AG04450 (cell line): ENCODE measurements at regions not wholly inside any gene's neighbourhood (a gene's known extent, or its start where the extent isn't known, plus 50 kb on each side); places are given as distances from the start of the nearest gene placed in this dataset.

ENCODE experiments used
- CTCF ChIA-PET: fragments of 300-600, 350-600 bp; formaldehyde crosslinking; extraction: SDS; loops from one replicate; lab custom pipeline; 2022; ENCODE audit warnings: antibody characterized with exemption, inconsistent platforms; lab: Charles Lee
- POLR2A ChIA-PET: fragments of 350-600 bp; formaldehyde crosslinking; extraction: SDS; loops from one replicate; lab custom pipeline; 2021; ENCODE audit warnings: antibody characterized with exemption, inconsistent platforms; lab: Yijun Ruan, JAX
- DNase-seq: peaks from one replicate; pipeline ENCODE4 v3.0.0-alpha.2; 2011; ENCODE audit warnings: low read depth, low spot score
- H3K27ac ChIP-seq: one replicate; pipeline ENCODE4 v1.5.1; 2012; ENCODE audit warnings: low read depth, low read length, control low read depth
- H3K27me3 ChIP-seq: one replicate; pipeline ENCODE4 v1.6.0; 2012; ENCODE audit warnings: low read length; ENCODE audit not compliant: control insufficient read depth, insufficient read depth
- H3K4me3 ChIP-seq: 2 replicates; pipeline ENCODE4 v1.5.1; 2011; ENCODE audit warnings: mild to moderate bottlenecking, low read depth, low read length, control low read depth
- H3K9me3 ChIP-seq: 2 replicates; pipeline ENCODE4 v1.5.1; 2012; ENCODE audit warnings: low read length; ENCODE audit not compliant: control insufficient read depth, insufficient read depth
- CTCF ChIP-seq: IDR thresholded peaks from 2 replicates; pipeline ENCODE4 v1.5.1; 2011; ENCODE audit warnings: low read depth, low read length, control low read depth, inconsistent platforms

DNA sequence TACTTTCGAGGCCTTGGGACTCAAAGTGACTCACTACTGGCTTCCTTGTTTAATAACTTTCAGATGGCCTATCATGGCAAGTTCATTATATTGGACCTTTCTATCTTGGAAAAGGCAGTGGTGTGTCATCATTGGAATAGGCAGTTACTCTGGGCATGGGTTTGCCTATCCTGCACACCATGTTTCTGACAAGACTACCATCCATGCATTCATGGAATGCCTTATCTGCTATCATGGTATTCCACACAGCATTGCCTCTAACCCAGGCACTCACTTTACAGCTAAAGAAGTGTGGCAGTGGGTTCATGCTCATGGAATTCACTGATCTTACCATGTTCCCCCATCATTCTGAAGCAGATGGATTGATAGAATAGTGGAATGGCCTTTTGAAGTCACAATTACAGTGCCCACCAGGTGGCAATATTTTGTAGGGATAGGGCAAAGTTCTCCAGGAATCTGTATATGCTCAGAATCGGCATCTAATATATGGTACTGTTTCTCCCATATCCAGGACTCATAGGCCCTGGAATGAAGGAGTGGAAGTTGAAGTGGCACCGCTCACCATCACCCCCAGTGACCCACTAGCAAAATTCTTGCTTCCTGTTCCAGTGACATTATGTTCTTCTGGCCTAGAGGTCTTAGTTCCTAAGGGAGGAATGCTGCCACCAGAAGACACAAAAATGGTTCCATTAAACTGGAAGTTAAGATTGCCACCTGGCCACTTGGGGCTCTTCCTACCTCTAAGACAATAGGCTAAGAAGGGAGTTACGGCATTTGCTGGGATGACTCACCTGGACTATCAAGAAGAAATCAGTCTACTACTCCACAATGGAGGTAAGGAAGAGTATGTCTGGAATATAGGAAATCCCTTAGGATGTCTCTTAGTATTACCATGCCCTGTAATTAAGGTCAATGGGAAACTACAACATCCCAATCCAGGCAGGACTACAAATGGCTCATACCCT is 1161.4 kb downstream of the SI start:
- CTCF ChIA-PET = no interaction called here
- POLR2A ChIA-PET = no interaction called here
- no peak for TF ChIP-seq CTCF

GRCh38 chr3:163915280-163915679 is 1163.0 kb downstream of the SI start:
- Histone ChIP-seq H3K9me3 (peaks cover 12% of the 10 kb centered on the region), H3K4me3 (no peak overlapping the region), H3K27me3 (no peaks in the 10 kb centered on the region), H3K27ac (no peak overlapping the region)
- POLR2A ChIA-PET = no interaction called here
- DNase-seq = no peak
- CTCF ChIA-PET = no interaction called here
- TF ChIP-seq CTCF = no peak

More for the DNA sequence above, 1161.4 kb downstream of the SI start:
- H3K4me3 ChIP-seq = no peak overlapping the region
- H3K27me3 ChIP-seq = no peaks in the 10 kb centered on the region
- no peak for DNase-seq
- H3K9me3 ChIP-seq = peaks cover 12% of the 10 kb centered on the region
- H3K27ac ChIP-seq = no peak overlapping the region

GRCh38 chr3:163914567-163914966 is 1163.7 kb downstream of the SI start:
- no peak for DNase-seq
- H3K4me3 ChIP-seq = no peak overlapping the region
- no peaks in the 10 kb centered on the region for H3K27me3 ChIP-seq
- no peak overlapping the region for H3K27ac ChIP-seq
- POLR2A ChIA-PET = no interaction called here
- TF ChIP-seq CTCF = no peak
- H3K9me3 ChIP-seq = peaks cover 12% of the 10 kb centered on the region
- CTCF ChIA-PET = no interaction called here

DNA sequence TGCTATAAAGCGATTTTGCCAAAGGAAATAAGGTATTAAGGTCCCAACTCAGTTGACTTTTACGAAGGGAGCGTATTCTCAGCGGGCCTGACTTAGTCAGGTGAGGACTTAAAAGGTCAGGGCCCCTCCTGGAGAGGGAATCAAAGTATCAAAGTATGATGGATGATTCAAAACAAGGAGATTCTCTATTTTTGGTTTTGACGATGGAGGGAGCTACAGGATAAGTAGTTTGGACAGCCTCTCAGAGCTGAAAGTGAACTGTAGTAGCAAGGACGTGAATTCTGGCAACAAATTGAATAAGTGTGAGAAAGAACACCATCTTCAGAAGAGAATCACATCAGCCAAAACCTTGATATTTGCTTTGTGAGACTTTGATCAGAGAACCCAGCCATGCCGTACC is 1186.5 kb downstream of the SI start:
- Histone ChIP-seq H3K4me3 (no peak overlapping the region), H3K27me3 (no peaks in the 10 kb centered on the region), H3K27ac (no peak overlapping the region), H3K9me3 (peaks cover 6% of the 10 kb centered on the region)
- TF ChIP-seq CTCF = no peak
- no peak for DNase-seq
- CTCF ChIA-PET = no interaction called here
- POLR2A ChIA-PET = no interaction called here

GRCh38 chr3:163890661-163891060 is 1187.6 kb downstream of the SI start:
- TF ChIP-seq CTCF = no peak
- CTCF ChIA-PET = no interaction called here
- Histone ChIP-seq H3K9me3 (peaks cover 6% of the 10 kb centered on the region), H3K27ac (no peak overlapping the region), H3K4me3 (no peak overlapping the region), H3K27me3 (no peaks in the 10 kb centered on the region)
- no peak for DNase-seq
- POLR2A ChIA-PET = no interaction called here
